HepG2 (cell line): ENCODE measurements at regions not wholly inside any gene's neighbourhood (a gene's known extent, or its start where the extent isn't known, plus 50 kb on each side); places are given as distances from the start of the nearest gene placed in this dataset.
A peak's percentile ranks its signal among the peaks of the same experiment; 100 is the strongest.

Experiments used
- ATAC-seq: fragments of 200-7000 bp; cut with Tn5 transposase; 3 replicates; pipeline ENCODE4 v1.9.1; 2020; ENCODE audit warnings: mild to moderate bottlenecking, moderate library complexity
- BruUV-seq: library from RNA; stranded (reverse); fragments of 400-500 nt; replicated peaks from 2 replicates; lab custom pipeline; 2021; lab: Mats Ljungman, UMichigan
- CTCF ChIA-PET: fragments of 300-600 bp; formaldehyde crosslinking; extraction: SDS; loops from one replicate; lab custom pipeline; 2021; ENCODE audit warnings: low total read pairs, inconsistent platforms, low intra/inter-chr PET ratio; lab: Yijun Ruan, JAX
- POLR2A ChIA-PET: fragments of 350-600 bp; sonication (Branson Sonifier 250); formaldehyde crosslinking; loops from one replicate; lab custom pipeline; 2020; ENCODE audit warnings: antibody characterized with exemption, inconsistent platforms; lab: Yijun Ruan, JAX
- DNase-seq: peaks from one replicate; pipeline ENCODE4 v3.0.0-alpha.2; 2015; ENCODE audit warnings: low spot score
- FAIRE-seq: peaks from 3 replicates; lab custom pipeline; 2011; peaks lifted over from hg19 to GRCh38; lab: Jason Lieb, UNC
- H2AFZ ChIP-seq: one replicate; pipeline ENCODE4 v1.6.1; 2011; ENCODE audit warnings: low read length, inconsistent platforms
- H3K27ac ChIP-seq: fragments of 300-600 bp; 3 replicates; pipeline ENCODE4 v1.8.0; 2011; ENCODE audit warnings: mixed run types, mild to moderate bottlenecking, mixed read lengths, low read length, inconsistent platforms; ENCODE audit not compliant: insufficient read depth; ENCODE audit errors: extremely low read length
- H3K27me3 ChIP-seq, 2 experiments: fragments of 200-600 bp in 1 of 2; 2 replicates in 1 of 2; 3 replicates in 1 of 2; pipeline versions ENCODE4 v1.6.0 to v1.8.0; 2011; ENCODE audit warnings: low read length in 2 of 2, mild to moderate bottlenecking in 2 of 2, moderate library complexity in 2 of 2, inconsistent platforms in 1 of 2; ENCODE audit not compliant: insufficient read depth in 2 of 2, control insufficient read depth in 1 of 2
- H3K36me3 ChIP-seq, 2 experiments: fragments of 200-600 bp in 1 of 2; replicated peaks in 1 of 2; 2 replicates in 1 of 2; 3 replicates in 1 of 2; pipeline versions ENCODE4 v1.5.1 to v1.8.0; 2011; ENCODE audit warnings: low read length in 2 of 2, inconsistent platforms in 1 of 2; ENCODE audit not compliant: insufficient read depth in 2 of 2, control insufficient read depth in 1 of 2
- H3K4me1 ChIP-seq: 2 replicates; pipeline ENCODE4 v1.5.1; 2012; ENCODE audit warnings: low read length, inconsistent platforms; ENCODE audit not compliant: insufficient read depth
- H3K4me2 ChIP-seq: 2 replicates; pipeline ENCODE4 v1.6.0; 2011; ENCODE audit warnings: low read depth, low read length, inconsistent platforms
- H3K4me3 ChIP-seq, 3 experiments: fragments of 200-600 bp in 1 of 3; sonication (generic), shearing (Covaris generic) in 1 of 3; replicated peaks in 1 of 3; 2 replicates each; pipeline ENCODE4 v1.5.1; 2011 to 2016; ENCODE audit warnings: low read length in 3 of 3, inconsistent platforms in 2 of 3, low read depth in 2 of 3, mild to moderate bottlenecking in 2 of 3, control low read depth in 1 of 3, mixed read lengths in 1 of 3; ENCODE audit not compliant: insufficient read depth in 1 of 3
- H3K79me2 ChIP-seq: one replicate; pipeline ENCODE4 v1.6.1; 2011; ENCODE audit warnings: low read length, inconsistent platforms; ENCODE audit not compliant: insufficient read depth
- H3K9ac ChIP-seq: 2 replicates; pipeline ENCODE4 v1.6.0; 2011; ENCODE audit warnings: mild to moderate bottlenecking, low read depth, low read length, inconsistent platforms; ENCODE audit not compliant: insufficient read depth
- H3K9me3 ChIP-seq: 2 replicates; pipeline ENCODE4 v1.5.1; 2012; ENCODE audit warnings: mild to moderate bottlenecking, low read length
- H4K20me1 ChIP-seq: 2 replicates; pipeline ENCODE4 v1.6.0; 2011; ENCODE audit warnings: inconsistent platforms, mild to moderate bottlenecking, low read length, moderate library complexity; ENCODE audit not compliant: insufficient read depth
- FUBP1 ChIP-seq: sonication (generic); formaldehyde crosslinking; IDR thresholded peaks from 2 replicates; pipeline ENCODE4 v1.5.1; 2020; ENCODE audit warnings: missing genetic modification reagents, mild to moderate bottlenecking, borderline replicate concordance
- HNF4A ChIP-seq: sonication (generic); formaldehyde crosslinking; IDR thresholded peaks from 2 replicates; pipeline ENCODE4 v1.4.0; 2020; ENCODE audit warnings: missing genetic modification reagents
- NR0B2 ChIP-seq: sonication (generic); formaldehyde crosslinking; IDR thresholded peaks from 2 replicates; pipeline ENCODE4 v1.4.0; 2020; ENCODE audit warnings: mild to moderate bottlenecking, missing genetic modification reagents
- RXRB ChIP-seq: IDR thresholded peaks from 2 replicates; pipeline ENCODE4 v1.6.1; 2016; ENCODE audit warnings: borderline replicate concordance, missing genetic modification reagents, missing compliant biosample characterization
- XBP1 ChIP-seq: sonication (generic); formaldehyde crosslinking; IDR thresholded peaks from 2 replicates; pipeline ENCODE4 v1.5.0; 2020; ENCODE audit warnings: missing genetic modification reagents
- ZNF780A ChIP-seq: sonication (generic); formaldehyde crosslinking; IDR thresholded peaks from 2 replicates; pipeline ENCODE4 v1.8.0; 2022; ENCODE audit warnings: mild to moderate bottlenecking, missing genetic modification reagents, moderate library complexity
- WGBS: methylation state at CpG from one replicate; pipeline ENCODE4 v1.1.6; 2017; ENCODE audit warnings: low lambda C conversion rate; 5-methylcytosine and 5-hydroxymethylcytosine counted together
- in situ Hi-C: cut with HindIII; loops from 2 replicates; pipeline ENCODE4 v1.10.0; 2017; ENCODE audit warnings: low pct_unique_long_range_greater_than_20kb; ENCODE audit not compliant: extremely low pct_ligation_motif_present
- intact Hi-C: fragments of 100-400 bp; cut with micrococcal nuclease; formaldehyde crosslinking; loops from one replicate; pipeline ENCODE4 v1.10.0; 2022; ENCODE audit not compliant: unreplicated experiment

GRCh38 chr10:20986049-20986448 lies 88.9 kb upstream of the NEBL start (continued):
- TF ChIP-seq ZNF780A (CRISPR knock-in tag) = no peak
- TF ChIP-seq XBP1 (CRISPR knock-in tag) = no peak
- TF ChIP-seq FUBP1 (CRISPR knock-in tag) = no peak
- TF ChIP-seq HNF4A = peak; percentile 71
- TF ChIP-seq, all 625 proteins: peak for 4

- CTCF ChIA-PET = no interaction called here
- POLR2A ChIA-PET = no interaction called here
- in situ Hi-C loops = no loop called here
Measured at GRCh38 chr10:20984662-20985061, 87.6 kb upstream of the NEBL start.

More at GRCh38 chr10:20984662-20985061, 87.6 kb upstream of the NEBL start:
- TF ChIP-seq NR0B2 (CRISPR knock-in tag) = no peak
- no peak for TF ChIP-seq RXRB (CRISPR knock-in tag)
- no peak overlapping the region for H3K9ac ChIP-seq
- peaks cover 8% of the 10 kb centered on the region for H3K4me1 ChIP-seq
- no peak overlapping the region for H3K4me3 ChIP-seq
- H3K79me2 ChIP-seq = no peaks in the 10 kb centered on the region
- H3K27me3 ChIP-seq = no peaks in the 10 kb centered on the region; a peak in 1 of 5 replicates
- DNase-seq = no peak
- H3K9me3 ChIP-seq = no peaks in the 10 kb centered on the region
- WGBS = 3% methylated on average over 8 of the region's 8 CpGs
- no peak overlapping the region for H3K4me2 ChIP-seq
- FAIRE-seq = no peak
- no peaks in the 10 kb centered on the region for H3K36me3 ChIP-seq
- no peaks in the 10 kb centered on the region for H4K20me1 ChIP-seq
- ATAC-seq = no peak
- H2AFZ ChIP-seq = no peak overlapping the region
- BruUV-seq = no TSS peak
- intact Hi-C loops = no loop called here
- no peak overlapping the region for H3K27ac ChIP-seq
